ENCODE measurements at regions not wholly inside any gene's neighbourhood (a gene's known extent, or its start where the extent isn't known, plus 50 kb on each side); places are given as distances from the start of the nearest gene placed in this dataset.
"Not testable (repeated sequence)": the region's sequence is repeated elsewhere in the genome, so short reads cannot be mapped to it uniquely, and the experiment has no call there.

DNA sequence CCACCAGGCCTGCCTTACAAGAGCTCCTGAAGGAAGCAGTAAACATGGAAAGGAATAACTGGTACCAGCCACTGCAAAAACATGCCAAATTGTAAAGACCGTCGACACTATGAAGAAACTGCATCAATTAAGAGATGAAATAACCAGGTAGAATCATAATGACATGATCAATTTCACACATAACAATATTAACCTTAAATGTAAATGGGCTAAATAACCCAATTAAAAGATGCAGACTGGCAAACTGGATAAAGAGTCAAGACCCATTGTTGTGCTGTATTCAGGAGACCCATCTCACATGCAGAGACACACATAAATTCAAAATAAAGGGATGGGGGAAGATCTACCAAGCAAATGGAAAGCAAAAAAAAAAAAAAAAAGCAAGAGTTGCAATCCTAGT, 179.0 kb upstream of the ETV3 start:
- H3K27me3 Mint-ChIP-seq, result peaks cover 15% of the 10 kb centered on the region
- intact Hi-C loops (cut with micrococcal nuclease), result not testable (repeated sequence)

DNA sequence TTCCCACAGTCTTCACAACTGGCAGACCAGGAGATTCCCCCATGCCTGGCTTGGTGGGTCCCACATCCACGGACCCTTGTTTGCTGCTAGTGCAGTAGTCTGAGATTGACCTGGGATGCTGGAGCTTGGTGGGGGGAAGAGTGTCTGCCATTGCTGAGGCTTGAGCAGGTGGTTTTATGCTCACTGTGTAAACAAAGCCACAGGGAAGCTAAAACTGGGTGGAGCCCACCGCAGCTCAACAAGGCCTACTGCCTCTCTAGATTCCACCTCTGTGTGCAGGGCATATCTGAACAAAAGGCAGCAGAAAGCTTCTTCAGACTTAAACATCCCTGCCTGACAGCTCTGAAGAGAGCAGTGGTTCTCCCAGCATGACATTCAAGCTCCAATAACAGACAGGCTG, 177.3 kb upstream of the ETV3 start:
- H3K36me3 Mint-ChIP-seq (ENCODE audit: low read depth), result no peaks in the 10 kb centered on the region
- peaks cover 45% of the 10 kb centered on the region for H3K9me3 Mint-ChIP-seq
- no peak overlapping the region for H3K4me3 Mint-ChIP-seq
- intact Hi-C loops (cut with micrococcal nuclease), result no loop called here
- H3K27ac Mint-ChIP-seq, result no peak overlapping the region
- H3K27me3 Mint-ChIP-seq, result peaks cover 28% of the 10 kb centered on the region
- peaks cover 11% of the 10 kb centered on the region for H3K4me1 Mint-ChIP-seq (ENCODE audit: low read depth)

More for the DNA sequence above, 179.0 kb upstream of the ETV3 start:
- H3K9me3 Mint-ChIP-seq, result peaks cover 54% of the 10 kb centered on the region
- H3K27ac Mint-ChIP-seq; H3K36me3 Mint-ChIP-seq (ENCODE audit: low read depth); H3K4me3 Mint-ChIP-seq; H3K4me1 Mint-ChIP-seq (ENCODE audit: low read depth): not testable (repeated sequence)

DNA sequence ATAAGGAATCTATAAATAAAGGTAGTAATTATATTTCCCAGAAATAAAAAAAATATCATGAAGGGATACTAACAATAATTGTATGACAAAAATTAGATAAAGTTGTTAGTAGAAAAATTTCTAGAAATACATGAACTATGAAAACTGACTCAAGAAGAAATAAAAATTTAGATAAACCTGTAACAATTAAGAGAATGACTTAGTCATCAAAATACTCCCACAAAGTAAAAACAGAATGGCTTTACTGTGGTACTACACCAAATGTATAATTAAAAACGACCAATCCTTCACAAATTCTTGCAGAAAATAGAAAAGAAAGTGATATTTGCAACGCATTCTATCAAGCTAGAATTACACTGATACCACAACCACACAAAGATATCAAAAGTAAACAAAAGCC, 176.2 kb upstream of the ETV3 start:
- H3K4me1 Mint-ChIP-seq (ENCODE audit: low read depth), result peaks cover 11% of the 10 kb centered on the region
- H3K27ac Mint-ChIP-seq, result no peak overlapping the region
- no peak overlapping the region for H3K4me3 Mint-ChIP-seq
- intact Hi-C loops (cut with micrococcal nuclease), result no loop called here
- H3K9me3 Mint-ChIP-seq, result peaks cover 34% of the 10 kb centered on the region
- peaks cover 33% of the 10 kb centered on the region for H3K27me3 Mint-ChIP-seq
- H3K36me3 Mint-ChIP-seq (ENCODE audit: low read depth), result no peaks in the 10 kb centered on the region

- no peaks in the 10 kb centered on the region for H3K36me3 Mint-ChIP-seq (ENCODE audit: low read depth)
- peaks cover 16% of the 10 kb centered on the region for H3K4me1 Mint-ChIP-seq (ENCODE audit: low read depth)
- intact Hi-C loops (cut with micrococcal nuclease), result no loop called here
- no peak overlapping the region for H3K27ac Mint-ChIP-seq
- peaks cover 23% of the 10 kb centered on the region for H3K9me3 Mint-ChIP-seq
- H3K27me3 Mint-ChIP-seq, result peaks cover 41% of the 10 kb centered on the region
- H3K4me3 Mint-ChIP-seq, result no peak overlapping the region
Observed at GRCh38 chr1:157313240-157313807, 175.1 kb upstream of the ETV3 start.

GRCh38 chr1:157312082-157312812, 174.1 kb upstream of the ETV3 start:
- intact Hi-C loops (cut with micrococcal nuclease), result no loop called here
- Mint-ChIP-seq H3K27me3 (peaks cover 38% of the 10 kb centered on the region), H3K4me1 (ENCODE audit: low read depth) (peaks cover 22% of the 10 kb centered on the region), H3K27ac (no peak overlapping the region), H3K9me3 (peaks cover 12% of the 10 kb centered on the region), H3K4me3 (no peak overlapping the region), H3K36me3 (ENCODE audit: low read depth) (no peaks in the 10 kb centered on the region)

- peaks cover 7% of the 10 kb centered on the region for H3K9me3 Mint-ChIP-seq
- intact Hi-C loops (cut with micrococcal nuclease), result no loop called here
- H3K4me3 Mint-ChIP-seq, result no peak overlapping the region
- peaks cover 22% of the 10 kb centered on the region for H3K4me1 Mint-ChIP-seq (ENCODE audit: low read depth)
- H3K36me3 Mint-ChIP-seq (ENCODE audit: low read depth), result no peaks in the 10 kb centered on the region
- H3K27ac Mint-ChIP-seq, result no peak overlapping the region
- H3K27me3 Mint-ChIP-seq, result peaks cover 37% of the 10 kb centered on the region
Observed at GRCh38 chr1:157311730-157312081, 173.5 kb upstream of the ETV3 start.

- Mint-ChIP-seq H3K4me1 (ENCODE audit: low read depth) (peaks cover 22% of the 10 kb centered on the region), H3K27me3 (peaks cover 35% of the 10 kb centered on the region)
- H3K9me3 Mint-ChIP-seq; H3K4me3 Mint-ChIP-seq; H3K27ac Mint-ChIP-seq; H3K36me3 Mint-ChIP-seq (ENCODE audit: low read depth); intact Hi-C loops (cut with micrococcal nuclease): not testable (repeated sequence)
Observed at GRCh38 chr1:157310805-157311729, 172.9 kb upstream of the ETV3 start.

GRCh38 chr1:157310401-157310800, 172.2 kb upstream of the ETV3 start:
- H3K4me3 Mint-ChIP-seq, result no peak overlapping the region
- intact Hi-C loops (cut with micrococcal nuclease), result no loop called here
- no peak overlapping the region for H3K27ac Mint-ChIP-seq
- H3K36me3 Mint-ChIP-seq (ENCODE audit: low read depth), result no peaks in the 10 kb centered on the region
- H3K4me1 Mint-ChIP-seq (ENCODE audit: low read depth), result peaks cover 22% of the 10 kb centered on the region
- peaks cover 33% of the 10 kb centered on the region for H3K27me3 Mint-ChIP-seq
- no peaks in the 10 kb centered on the region for H3K9me3 Mint-ChIP-seq

- H3K36me3 Mint-ChIP-seq (ENCODE audit: low read depth), result no peaks in the 10 kb centered on the region
- H3K4me3 Mint-ChIP-seq, result no peak overlapping the region
- peaks cover 22% of the 10 kb centered on the region for H3K4me1 Mint-ChIP-seq (ENCODE audit: low read depth)
- H3K9me3 Mint-ChIP-seq, result no peaks in the 10 kb centered on the region
- no peak overlapping the region for H3K27ac Mint-ChIP-seq
- H3K27me3 Mint-ChIP-seq, result peaks cover 33% of the 10 kb centered on the region
- intact Hi-C loops (cut with micrococcal nuclease), result no loop called here
Observed at GRCh38 chr1:157307491-157307890, 169.3 kb upstream of the ETV3 start.

DNA sequence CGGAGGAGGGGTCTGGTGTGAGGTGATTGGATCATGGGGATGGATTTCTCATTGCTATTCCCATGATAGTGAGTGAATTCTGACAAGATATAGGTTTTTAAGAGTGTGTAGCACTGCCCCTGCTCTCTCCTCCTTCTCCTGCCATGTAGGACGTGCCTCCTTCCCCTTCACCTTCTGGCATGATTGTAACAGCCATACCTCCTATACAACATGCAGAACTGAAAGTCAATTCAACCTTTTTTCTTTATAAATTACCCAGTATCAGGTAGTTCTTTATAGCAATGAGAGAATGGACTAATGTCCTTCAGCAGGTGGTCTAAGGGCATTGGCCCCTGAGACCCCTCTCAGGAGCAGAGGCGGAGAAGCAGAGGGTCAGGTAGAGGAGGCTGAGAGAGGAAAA, 168.7 kb upstream of the ETV3 start:
- intact Hi-C loops (cut with micrococcal nuclease), result no loop called here
- Mint-ChIP-seq H3K9me3 (no peaks in the 10 kb centered on the region), H3K27ac (no peak overlapping the region), H3K4me3 (no peak overlapping the region), H3K4me1 (ENCODE audit: low read depth) (peaks cover 16% of the 10 kb centered on the region), H3K27me3 (peaks cover 29% of the 10 kb centered on the region), H3K36me3 (ENCODE audit: low read depth) (no peaks in the 10 kb centered on the region)

GRCh38 chr1:157304271-157304670, 166.1 kb upstream of the ETV3 start:
- Mint-ChIP-seq H3K4me3 (no peak overlapping the region), H3K27me3 (peaks cover 14% of the 10 kb centered on the region), H3K4me1 (ENCODE audit: low read depth) (peaks cover 9% of the 10 kb centered on the region), H3K36me3 (ENCODE audit: low read depth) (no peaks in the 10 kb centered on the region), H3K27ac (no peak overlapping the region), H3K9me3 (no peaks in the 10 kb centered on the region)
- intact Hi-C loops (cut with micrococcal nuclease), result no loop called here

- no peak overlapping the region for H3K27ac Mint-ChIP-seq
- H3K27me3 Mint-ChIP-seq, result peaks cover 9% of the 10 kb centered on the region
- peaks cover 3% of the 10 kb centered on the region for H3K4me1 Mint-ChIP-seq (ENCODE audit: low read depth)
- intact Hi-C loops (cut with micrococcal nuclease), result no loop called here
- no peaks in the 10 kb centered on the region for H3K9me3 Mint-ChIP-seq
- no peaks in the 10 kb centered on the region for H3K36me3 Mint-ChIP-seq (ENCODE audit: low read depth)
- no peak overlapping the region for H3K4me3 Mint-ChIP-seq
Observed at GRCh38 chr1:157302724-157303123, 164.5 kb upstream of the ETV3 start.

- no peak overlapping the region for H3K27ac Mint-ChIP-seq
- no peak overlapping the region for H3K4me3 Mint-ChIP-seq
- H3K36me3 Mint-ChIP-seq (ENCODE audit: low read depth), result no peaks in the 10 kb centered on the region
- intact Hi-C loops (cut with micrococcal nuclease), result no loop called here
- no peaks in the 10 kb centered on the region for H3K4me1 Mint-ChIP-seq (ENCODE audit: low read depth)
- H3K27me3 Mint-ChIP-seq, result peaks cover 11% of the 10 kb centered on the region
- H3K9me3 Mint-ChIP-seq, result no peaks in the 10 kb centered on the region
Observed at GRCh38 chr1:157302199-157302497, 164.0 kb upstream of the ETV3 start.

DNA sequence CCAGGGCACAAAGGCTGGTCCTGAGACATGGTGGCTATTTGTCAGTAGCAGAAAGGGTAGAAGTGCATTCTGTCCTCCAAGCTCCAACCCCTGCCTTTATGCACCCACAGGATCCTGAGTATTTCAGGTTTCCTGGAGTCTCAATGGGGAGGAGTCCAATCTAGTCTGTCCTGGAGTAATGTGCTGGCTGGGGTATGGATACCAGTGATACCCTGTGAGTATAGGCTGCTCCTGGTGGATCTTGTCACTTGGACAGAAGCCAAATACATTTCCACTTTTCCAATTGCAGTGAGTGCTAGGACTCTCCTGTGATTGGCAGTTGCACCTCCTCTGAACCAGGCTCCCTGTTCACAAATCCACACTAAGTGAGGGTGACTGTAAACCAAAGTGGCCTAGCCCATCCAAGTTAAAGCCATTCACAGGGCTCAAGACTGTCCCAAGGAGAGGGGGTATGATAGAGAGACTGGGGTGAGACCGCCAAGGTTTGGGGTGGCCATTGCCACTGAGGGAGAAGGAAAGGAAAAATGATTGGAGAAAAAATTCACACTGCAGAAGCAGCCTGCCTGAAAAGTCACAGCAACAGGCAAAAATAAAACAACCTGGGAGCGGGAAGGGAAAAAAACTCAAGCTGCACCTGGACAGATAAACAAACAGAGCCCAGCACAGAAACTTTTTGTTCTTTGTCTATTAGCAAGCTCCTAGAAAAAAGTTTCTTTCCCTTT, 163.4 kb upstream of the ETV3 start:
- Mint-ChIP-seq H3K4me1 (ENCODE audit: low read depth) (no peaks in the 10 kb centered on the region), H3K9me3 (no peaks in the 10 kb centered on the region), H3K36me3 (ENCODE audit: low read depth) (no peaks in the 10 kb centered on the region), H3K27me3 (peaks cover 16% of the 10 kb centered on the region), H3K4me3 (no peak overlapping the region), H3K27ac (no peak overlapping the region)
- intact Hi-C loops (cut with micrococcal nuclease), result no loop called here
